ENCODE measurements at regions not wholly inside any gene's neighbourhood (a gene's known extent, or its start where the extent isn't known, plus 50 kb on each side); places are given as distances from the start of the nearest gene placed in this dataset.
"Not testable (repeated sequence)": the region's sequence is repeated elsewhere in the genome, so short reads cannot be mapped to it uniquely, and the experiment has no call there.

DNA sequence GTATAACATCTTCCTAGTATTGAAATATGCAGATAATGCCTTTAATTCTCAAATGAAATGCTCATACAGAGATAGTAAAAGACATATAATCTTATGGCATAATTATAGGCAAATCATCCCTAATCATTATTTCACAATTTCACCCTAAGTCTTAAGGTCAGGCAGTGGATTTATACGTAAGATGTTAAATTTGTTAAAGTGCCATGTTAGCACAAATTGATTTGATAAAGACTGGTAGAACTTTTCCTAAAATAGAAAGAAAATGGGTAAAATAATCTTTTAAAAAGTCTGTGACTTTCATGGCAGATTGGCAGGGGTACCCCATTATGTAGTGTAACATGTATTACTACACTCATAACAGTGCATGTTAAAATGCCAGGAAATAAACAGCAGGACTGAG lies 1092.7 kb upstream of the GOT2 start:
- ATAC-seq (replicated peaks) (no peak), DNase-seq (no peak)
- H3K36me3 Mint-ChIP-seq = no peaks in the 10 kb centered on the region
- H3K4me1 Mint-ChIP-seq = no peaks in the 10 kb centered on the region
- no peak overlapping the region for H3K4me3 Mint-ChIP-seq
- no peaks in the 10 kb centered on the region for H3K27me3 Mint-ChIP-seq
- peaks cover 5 to 11% of the 10 kb centered on the region in 2 donors for H3K9me3 Mint-ChIP-seq
- H3K27ac Mint-ChIP-seq = no peak overlapping the region

DNA sequence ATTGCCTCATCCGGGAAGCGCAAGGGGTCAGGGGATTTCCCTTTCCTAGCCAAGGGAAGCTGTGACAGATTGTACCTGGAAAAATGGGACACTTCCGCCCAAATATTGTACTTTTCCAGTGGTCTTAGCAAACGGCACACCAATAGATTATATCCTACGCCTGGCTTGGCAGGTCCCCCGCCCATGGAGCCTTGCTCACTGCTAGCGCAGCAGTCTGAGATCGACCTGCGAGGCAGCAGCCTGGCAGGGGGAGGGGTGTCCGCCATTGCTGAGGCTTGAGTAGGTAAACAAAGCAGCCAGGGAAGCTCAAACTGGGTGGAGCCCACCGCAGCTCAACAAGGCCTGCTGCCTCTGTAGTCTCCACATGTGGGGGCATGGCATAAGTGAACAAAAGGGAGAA lies 1075.4 kb upstream of the GOT2 start:
- not testable (repeated sequence) for DNase-seq
- H3K9me3 Mint-ChIP-seq = peaks cover 5 to 11% of the 10 kb centered on the region in 2 donors

DNA sequence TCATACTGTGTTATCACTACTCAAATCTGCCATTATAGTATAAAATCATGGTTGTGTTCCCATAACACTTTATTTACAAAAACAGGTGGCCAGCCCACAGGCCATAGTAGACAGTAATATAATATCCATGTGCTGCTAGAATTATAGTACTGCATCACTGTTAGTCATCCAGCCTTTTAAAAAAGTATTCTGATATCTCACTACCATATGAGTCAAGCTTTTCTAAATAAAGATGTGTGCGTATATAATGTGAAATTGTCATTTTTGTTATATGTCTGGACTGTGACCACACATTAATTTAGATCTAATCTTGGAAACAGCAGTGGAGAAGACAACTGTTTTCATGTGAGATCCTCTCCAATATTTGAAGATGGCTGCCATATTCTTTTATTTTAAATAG lies 1049.1 kb upstream of the GOT2 start:
- DNase-seq (no peak), ATAC-seq (replicated peaks) (no peak)
- no peaks in the 10 kb centered on the region for H3K36me3 Mint-ChIP-seq
- no peaks in the 10 kb centered on the region for H3K27me3 Mint-ChIP-seq
- no peak overlapping the region for H3K4me3 Mint-ChIP-seq
- no peak overlapping the region for H3K27ac Mint-ChIP-seq
- peaks cover 4 to 9% of the 10 kb centered on the region in 2 donors for H3K9me3 Mint-ChIP-seq
- no peaks in the 10 kb centered on the region for H3K4me1 Mint-ChIP-seq

More for the DNA sequence above, 1075.4 kb upstream of the GOT2 start:
- not testable (repeated sequence) for H3K27ac Mint-ChIP-seq; H3K27me3 Mint-ChIP-seq; H3K4me3 Mint-ChIP-seq; ATAC-seq (replicated peaks); H3K4me1 Mint-ChIP-seq; H3K36me3 Mint-ChIP-seq

DNA sequence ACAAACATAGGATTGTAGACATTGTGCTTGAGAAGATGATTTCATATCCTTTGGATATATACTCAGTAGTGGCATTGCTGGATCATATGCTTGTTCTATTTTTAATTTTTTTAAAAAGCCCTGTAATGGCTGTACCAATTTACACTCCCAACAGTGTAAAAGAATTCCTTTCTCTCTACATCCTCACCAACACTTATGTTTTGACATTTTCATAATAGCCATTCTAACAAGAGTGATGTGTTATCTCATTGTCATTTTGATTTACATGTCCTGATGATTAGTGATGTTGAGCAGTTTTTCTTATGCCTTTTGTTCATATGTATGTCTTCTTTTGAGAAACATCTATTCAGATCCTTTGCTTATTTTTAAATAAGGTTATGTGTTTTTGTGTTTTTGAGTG lies 1039.2 kb upstream of the GOT2 start:
- Mint-ChIP-seq H3K4me3 (no peak overlapping the region), H3K36me3 (no peaks in the 10 kb centered on the region), H3K9me3 (peaks cover 3% of the 10 kb centered on the region in 2 donors), H3K27me3 (no peaks in the 10 kb centered on the region), H3K27ac (no peak overlapping the region), H3K4me1 (no peaks in the 10 kb centered on the region)
- DNase-seq (no peak), ATAC-seq (replicated peaks) (no peak)

DNA sequence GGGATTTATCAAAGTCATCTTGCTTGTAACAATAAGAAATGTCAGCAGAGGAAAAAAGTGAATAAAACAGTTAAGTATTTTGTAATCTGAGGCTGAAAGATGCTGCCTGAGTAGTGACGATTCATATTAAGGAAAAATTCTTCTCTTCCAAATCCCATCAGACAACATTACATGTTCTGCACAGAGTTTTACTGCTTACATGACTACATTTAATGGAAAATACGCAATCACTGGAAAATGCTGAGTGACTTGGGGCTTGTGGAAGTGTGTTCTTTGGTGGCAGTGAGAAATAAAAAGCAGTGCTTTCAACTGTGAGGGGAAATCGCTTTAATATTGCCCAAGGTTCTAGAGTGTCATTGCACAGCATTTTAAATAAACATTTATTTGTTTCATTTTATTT lies 1025.2 kb upstream of the GOT2 start:
- peaks cover 9 to 11% of the 10 kb centered on the region in 2 donors for H3K9me3 Mint-ChIP-seq
- H3K4me3 Mint-ChIP-seq = no peak overlapping the region
- no peak for ATAC-seq (replicated peaks)
- no peaks in the 10 kb centered on the region for H3K4me1 Mint-ChIP-seq
- no peaks in the 10 kb centered on the region for H3K36me3 Mint-ChIP-seq
- H3K27me3 Mint-ChIP-seq = no peaks in the 10 kb centered on the region
- no peak overlapping the region for H3K27ac Mint-ChIP-seq
- no peak for DNase-seq

DNA sequence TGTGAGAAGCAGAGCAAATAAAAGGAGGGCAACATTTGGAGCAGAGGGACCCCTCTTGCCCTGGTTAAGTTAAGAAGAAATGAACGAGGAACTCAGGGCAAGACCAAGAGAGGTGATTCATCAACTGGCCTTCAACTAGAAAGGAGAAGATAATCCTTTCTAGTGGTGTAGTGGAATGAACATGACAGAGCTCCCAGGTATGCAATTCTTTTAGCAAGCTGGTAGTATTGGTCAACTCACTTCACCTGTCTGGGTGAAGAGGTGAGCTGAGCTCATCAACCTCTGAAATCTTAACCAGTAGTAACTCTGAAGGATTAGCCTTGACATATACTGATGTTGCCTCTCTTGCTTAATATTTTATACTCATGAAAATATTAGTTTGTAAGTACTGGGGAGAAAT lies 1024.7 kb upstream of the GOT2 start:
- Mint-ChIP-seq H3K27ac (no peak overlapping the region), H3K27me3 (no peaks in the 10 kb centered on the region), H3K9me3 (peaks cover 9 to 10% of the 10 kb centered on the region in 2 donors), H3K4me1 (no peaks in the 10 kb centered on the region), H3K36me3 (no peaks in the 10 kb centered on the region), H3K4me3 (no peak overlapping the region)
- ATAC-seq (replicated peaks) (no peak), DNase-seq (no peak)

DNA sequence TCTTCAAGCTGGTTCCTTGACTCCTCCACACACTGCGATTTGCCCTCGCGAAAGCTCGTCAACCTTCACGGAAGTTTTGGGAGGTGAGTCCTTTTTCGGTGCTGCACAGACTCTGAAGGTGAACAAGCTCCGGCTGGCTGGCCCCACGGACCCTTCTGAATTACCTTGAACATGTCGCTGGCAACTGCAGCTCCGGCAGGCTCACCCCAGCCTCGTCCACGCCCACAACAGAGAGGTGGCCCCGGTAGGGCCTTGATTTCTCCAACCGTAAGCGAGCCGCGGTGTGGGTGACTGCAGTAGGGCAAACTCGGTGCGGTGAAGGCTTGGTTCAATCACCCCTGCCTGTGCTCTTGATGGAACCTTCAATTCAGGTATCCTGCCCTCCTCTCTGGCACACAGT lies 1020.7 kb upstream of the GOT2 start:
- H3K27me3 Mint-ChIP-seq = no peaks in the 10 kb centered on the region
- no peaks in the 10 kb centered on the region for H3K4me1 Mint-ChIP-seq
- DNase-seq (no peak), ATAC-seq (replicated peaks) (no peak)
- H3K27ac Mint-ChIP-seq = no peak overlapping the region
- H3K9me3 Mint-ChIP-seq = peaks cover 4 to 6% of the 10 kb centered on the region in 2 donors
- H3K36me3 Mint-ChIP-seq = no peaks in the 10 kb centered on the region
- no peak overlapping the region for H3K4me3 Mint-ChIP-seq

DNA sequence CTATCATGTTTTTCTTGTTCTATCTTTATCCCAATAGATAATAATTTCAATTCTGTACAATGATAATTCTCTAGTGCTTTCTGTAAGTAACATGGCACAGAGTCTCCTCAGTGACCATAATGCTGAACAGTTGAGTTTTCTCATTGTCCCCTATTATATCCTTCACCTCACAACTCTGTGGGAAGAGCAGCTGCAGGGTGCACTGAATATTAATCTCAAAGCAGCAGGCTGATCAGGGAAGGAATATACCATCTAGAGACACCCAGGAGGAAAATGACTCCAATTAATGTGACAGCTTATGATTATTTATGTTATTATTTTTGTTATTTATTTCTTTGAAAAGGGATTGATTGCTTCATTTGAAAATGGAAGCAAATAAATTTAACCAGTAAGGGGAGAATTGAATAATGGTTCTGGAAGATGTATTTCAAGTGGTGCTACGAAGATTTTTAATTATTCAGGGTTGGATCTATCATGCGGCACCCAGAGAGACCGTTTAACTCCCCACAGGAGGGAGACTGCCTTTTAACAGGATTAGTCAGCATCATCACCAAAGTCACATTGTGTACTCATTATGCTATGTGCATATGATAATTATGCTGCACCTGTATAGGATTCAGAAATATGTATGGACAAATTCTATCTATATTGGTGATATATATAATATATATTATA lies 1015.7 kb upstream of the GOT2 start:
- ATAC-seq (replicated peaks) (no peak), DNase-seq (no peak)
- H3K36me3 Mint-ChIP-seq = no peaks in the 10 kb centered on the region
- no peaks in the 10 kb centered on the region for H3K27me3 Mint-ChIP-seq
- peaks cover 0 to 6% of the 10 kb centered on the region in 2 donors for H3K9me3 Mint-ChIP-seq
- H3K4me3 Mint-ChIP-seq = no peak overlapping the region
- no peak overlapping the region for H3K27ac Mint-ChIP-seq
- H3K4me1 Mint-ChIP-seq = no peaks in the 10 kb centered on the region

DNA sequence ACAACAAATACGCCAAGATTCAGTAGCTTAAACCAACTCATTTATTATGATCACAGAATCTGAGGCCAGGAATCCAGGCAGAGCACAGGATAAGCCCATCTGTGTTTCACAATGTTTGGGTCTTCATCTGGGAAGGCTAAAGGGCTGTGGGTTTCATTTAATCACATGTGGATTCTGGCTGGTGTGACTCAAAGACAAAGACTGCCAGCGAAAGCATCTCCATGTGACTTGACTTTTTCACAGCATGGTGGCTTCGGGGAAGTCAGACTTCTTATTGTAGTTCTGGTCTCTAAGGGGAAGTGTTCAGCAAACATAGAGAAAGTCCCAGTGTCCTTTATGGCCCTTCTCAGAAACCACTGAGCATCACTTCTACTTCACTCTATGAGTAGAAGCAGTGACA lies 1014.4 kb upstream of the GOT2 start:
- no peak overlapping the region for H3K4me3 Mint-ChIP-seq
- H3K27me3 Mint-ChIP-seq = no peaks in the 10 kb centered on the region
- ATAC-seq (replicated peaks) (no peak), DNase-seq (no peak)
- no peaks in the 10 kb centered on the region for H3K36me3 Mint-ChIP-seq
- H3K4me1 Mint-ChIP-seq = no peaks in the 10 kb centered on the region
- H3K9me3 Mint-ChIP-seq = peaks cover 0 to 6% of the 10 kb centered on the region in 2 donors
- no peak overlapping the region for H3K27ac Mint-ChIP-seq

DNA sequence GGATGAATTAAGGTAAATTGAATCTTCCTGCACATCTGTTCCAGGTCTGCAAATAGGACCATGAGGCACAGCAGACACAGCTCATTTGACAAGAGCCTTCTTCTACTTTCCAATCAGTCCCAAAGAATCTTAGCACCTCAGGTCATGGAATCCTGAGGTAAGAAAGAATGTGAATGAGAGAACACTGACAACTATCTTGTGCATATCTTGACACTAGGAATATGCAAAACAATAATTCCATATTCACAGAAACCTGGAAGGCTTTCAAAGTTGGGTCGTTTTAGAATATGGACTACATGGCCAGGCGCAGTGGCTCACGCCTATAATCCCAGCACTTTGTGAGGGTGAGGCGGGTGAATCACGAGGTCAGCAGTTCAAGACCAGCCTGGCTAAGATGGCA lies 1009.4 kb upstream of the GOT2 start:
- H3K27me3 Mint-ChIP-seq = no peaks in the 10 kb centered on the region
- no peak for ATAC-seq (replicated peaks)
- H3K36me3 Mint-ChIP-seq = no peaks in the 10 kb centered on the region
- no peak overlapping the region for H3K4me3 Mint-ChIP-seq
- no peak for DNase-seq
- peaks cover 0 to 7% of the 10 kb centered on the region in 2 donors for H3K9me3 Mint-ChIP-seq
- no peaks in the 10 kb centered on the region for H3K4me1 Mint-ChIP-seq
- H3K27ac Mint-ChIP-seq = no peak overlapping the region

DNA sequence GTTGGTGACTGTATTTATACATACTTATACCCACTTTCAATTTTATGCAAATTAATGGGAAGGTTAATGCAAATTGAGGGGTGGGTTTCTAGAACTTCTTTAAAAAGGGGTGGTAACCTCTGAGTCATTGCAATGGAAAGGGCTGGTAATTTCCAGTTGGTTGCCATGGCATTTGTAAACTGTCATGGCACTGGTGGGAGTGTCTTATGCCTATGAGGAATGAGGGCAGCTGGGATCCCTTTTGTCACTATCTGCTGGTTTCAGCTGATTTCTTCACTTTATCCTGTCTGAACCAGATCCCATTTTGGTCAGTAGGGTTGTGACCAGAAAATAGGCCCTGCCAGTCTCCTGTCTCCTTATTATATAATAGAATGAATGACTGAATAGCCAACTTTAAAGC lies 1006.7 kb upstream of the GOT2 start:
- Mint-ChIP-seq H3K36me3 (no peaks in the 10 kb centered on the region), H3K4me3 (no peak overlapping the region), H3K27me3 (no peaks in the 10 kb centered on the region), H3K27ac (no peak overlapping the region), H3K9me3 (peaks cover 0 to 8% of the 10 kb centered on the region in 2 donors), H3K4me1 (no peaks in the 10 kb centered on the region)
- DNase-seq = no peak
- ATAC-seq (replicated peaks) = no peak

DNA sequence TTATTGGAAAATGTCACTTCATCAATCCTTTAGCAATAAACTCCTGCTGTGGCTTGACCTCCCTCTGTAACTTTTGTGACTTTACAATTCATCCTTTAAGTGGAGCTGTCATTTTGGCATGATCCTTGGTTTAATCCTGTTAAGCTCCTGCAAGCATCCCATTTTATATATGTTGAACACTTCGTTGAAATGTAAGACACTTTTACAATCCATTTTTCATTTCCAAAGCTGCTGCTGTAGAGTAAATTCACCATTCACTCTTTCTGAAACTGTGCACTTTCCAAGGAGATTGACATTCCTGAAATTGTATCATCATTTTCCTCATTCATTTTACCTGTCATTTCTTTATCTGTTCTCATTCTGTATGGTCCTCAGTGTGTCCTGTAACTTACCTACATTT lies 1003.2 kb upstream of the GOT2 start:
- Mint-ChIP-seq H3K9me3 (peaks cover 0 to 8% of the 10 kb centered on the region in 2 donors), H3K27me3 (no peaks in the 10 kb centered on the region), H3K27ac (no peak overlapping the region), H3K4me1 (no peaks in the 10 kb centered on the region), H3K4me3 (no peak overlapping the region), H3K36me3 (no peaks in the 10 kb centered on the region)
- no peak for ATAC-seq (replicated peaks)
- no peak for DNase-seq

DNA sequence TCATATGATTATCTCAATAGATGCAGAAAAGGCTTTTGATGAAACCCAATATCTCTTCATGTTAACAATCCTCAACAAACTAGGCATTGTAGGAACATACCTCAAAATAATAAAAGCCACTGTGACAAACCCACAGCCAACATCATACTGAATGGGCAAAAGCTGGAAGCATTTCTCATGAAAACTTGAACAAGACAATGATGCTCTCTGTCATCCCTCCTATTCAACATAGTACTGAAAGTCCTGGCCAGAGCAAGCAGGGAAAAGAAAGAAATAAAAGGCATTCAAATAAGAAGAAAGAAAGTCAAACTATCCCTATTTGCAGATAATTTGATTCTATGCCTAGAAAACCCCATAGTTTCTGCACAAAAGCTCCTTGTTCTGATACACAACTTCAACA lies 999.2 kb upstream of the GOT2 start:
- Mint-ChIP-seq H3K27me3 (no peaks in the 10 kb centered on the region), H3K4me1 (no peaks in the 10 kb centered on the region), H3K36me3 (no peaks in the 10 kb centered on the region), H3K4me3 (no peak overlapping the region), H3K9me3 (peaks cover 3 to 12% of the 10 kb centered on the region in 2 donors), H3K27ac (no peak overlapping the region)
- DNase-seq (no peak), ATAC-seq (replicated peaks) (no peak)

DNA sequence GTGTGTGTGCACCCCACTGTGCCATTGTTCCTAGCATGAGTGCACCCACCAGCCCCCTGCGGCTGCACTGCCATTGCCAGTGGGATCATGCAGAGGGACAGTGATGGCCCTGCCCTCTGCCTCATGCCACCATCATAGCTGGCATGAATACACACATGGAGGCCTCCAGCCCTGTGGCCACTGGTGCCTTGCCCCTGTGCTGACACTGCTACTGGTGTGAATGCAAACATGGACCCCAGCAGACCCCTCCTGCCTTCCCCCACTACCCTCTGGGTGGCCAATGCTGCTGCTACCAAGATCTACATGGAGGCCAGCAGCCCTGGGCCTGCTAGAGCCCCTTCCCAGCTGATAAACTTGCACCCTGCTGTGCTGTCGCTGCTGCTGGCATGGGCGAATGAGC lies 995.5 kb upstream of the GOT2 start:
- ATAC-seq (replicated peaks) (no peak), DNase-seq (no peak)
- Mint-ChIP-seq H3K4me3 (no peak overlapping the region), H3K27ac (no peak overlapping the region), H3K4me1 (no peaks in the 10 kb centered on the region), H3K27me3 (no peaks in the 10 kb centered on the region), H3K9me3 (peaks cover 9 to 10% of the 10 kb centered on the region in 2 donors), H3K36me3 (no peaks in the 10 kb centered on the region)

DNA sequence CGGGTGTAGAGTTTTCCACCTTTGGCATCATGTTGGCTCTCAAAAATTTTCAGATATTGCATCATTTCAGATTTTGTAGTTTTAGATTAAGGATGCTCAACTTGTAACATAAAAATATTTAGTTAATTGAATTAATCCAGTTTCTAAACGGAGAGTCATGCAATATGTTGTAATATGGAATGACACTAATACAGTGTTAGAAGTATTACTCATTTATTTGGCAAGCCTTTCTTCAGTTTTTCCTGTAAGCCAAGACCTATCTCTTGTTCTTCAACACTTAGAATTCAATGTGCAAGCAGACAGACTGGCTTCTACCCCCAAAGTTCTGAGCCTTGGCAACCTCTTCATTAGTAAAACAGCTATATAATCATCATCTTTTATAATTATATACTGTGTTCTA lies 985.0 kb upstream of the GOT2 start:
- H3K9me3 Mint-ChIP-seq = no peaks in the 10 kb centered on the region
- H3K36me3 Mint-ChIP-seq = no peaks in the 10 kb centered on the region
- H3K4me1 Mint-ChIP-seq = no peaks in the 10 kb centered on the region
- DNase-seq (no peak), ATAC-seq (replicated peaks) (no peak)
- H3K27ac Mint-ChIP-seq = no peak overlapping the region
- no peak overlapping the region for H3K4me3 Mint-ChIP-seq
- H3K27me3 Mint-ChIP-seq = no peaks in the 10 kb centered on the region

All from stimulated activated naive B cell treated with anti-CD40 and anti-IgM and Interleukin-4, amounts not matched to agents 10 μg/mL and 1 μg/mL and 100 μg/mL, for 72 hours (primary cell).